HL-60 (cell line): ENCODE measurements at regions not wholly inside any gene's neighbourhood (a gene's known extent, or its start where the extent isn't known, plus 50 kb on each side); places are given as distances from the start of the nearest gene placed in this dataset.

ENCODE experiments used
- DNase-seq, 2 experiments: peaks; one replicate each; pipeline ENCODE4 v3.0.0-alpha.2; 2010 to 2020; ENCODE audit warnings: low read depth in 1 of 2, low spot score in 1 of 2
- H3K27ac ChIP-seq: fragments of 250-450 bp; sonication (Bioruptor Pico); replicated peaks from 2 replicates; pipeline ENCODE4 v1.5.1; 2020; ENCODE audit warnings: mild to moderate bottlenecking, moderate library complexity
- H3K27me3 ChIP-seq: fragments of 250-450 bp; sonication (Bioruptor Pico); 2 replicates; pipeline ENCODE4 v1.5.1; 2021; ENCODE audit warnings: mild to moderate bottlenecking, moderate library complexity; ENCODE audit not compliant: insufficient read depth, poor library complexity, severe bottlenecking
- H3K4me3 ChIP-seq: replicated peaks from 2 replicates; pipeline ENCODE4 v1.5.1; 2011; ENCODE audit warnings: mild to moderate bottlenecking, control low read depth, low read length; ENCODE audit not compliant: insufficient read depth
- GABPA ChIP-seq: IDR thresholded peaks from 2 replicates; pipeline ENCODE4 v1.6.1; 2012; ENCODE audit warnings: low read depth
- POLR2AphosphoS5 ChIP-seq: IDR thresholded peaks from 2 replicates; pipeline ENCODE4 v1.6.1; 2012; ENCODE audit warnings: low read depth
- SPI1 ChIP-seq: IDR thresholded peaks from 2 replicates; pipeline ENCODE4 v1.6.1; 2012; ENCODE audit warnings: low read depth, mild to moderate bottlenecking, borderline replicate concordance
- TF ChIP-seq, protein P1 (sequence below): IDR thresholded peaks from one replicate; pipeline ENCODE4 v1.5.1; 2011; ENCODE audit warnings: low read length, control low read depth, inconsistent platforms; ENCODE audit not compliant: insufficient read depth
- TF ChIP-seq, protein P2 (sequence below): IDR thresholded peaks from 2 replicates; pipeline ENCODE4 v1.6.1; 2012; ENCODE audit warnings: low read depth; ENCODE audit not compliant: insufficient replicate concordance

GRCh38 chr7:69526570-69526969 lies 71.7 kb upstream of the AUTS2 start:
- Histone ChIP-seq H3K27ac (no peak overlapping the region), H3K27me3 (no peaks in the 10 kb centered on the region), H3K4me3 (no peak overlapping the region)
- no peak for DNase-seq
- TF ChIP-seq POLR2AphosphoS5 (no peak), GABPA (no peak), SPI1 (no peak)
- TF ChIP-seq, protein P1, sequence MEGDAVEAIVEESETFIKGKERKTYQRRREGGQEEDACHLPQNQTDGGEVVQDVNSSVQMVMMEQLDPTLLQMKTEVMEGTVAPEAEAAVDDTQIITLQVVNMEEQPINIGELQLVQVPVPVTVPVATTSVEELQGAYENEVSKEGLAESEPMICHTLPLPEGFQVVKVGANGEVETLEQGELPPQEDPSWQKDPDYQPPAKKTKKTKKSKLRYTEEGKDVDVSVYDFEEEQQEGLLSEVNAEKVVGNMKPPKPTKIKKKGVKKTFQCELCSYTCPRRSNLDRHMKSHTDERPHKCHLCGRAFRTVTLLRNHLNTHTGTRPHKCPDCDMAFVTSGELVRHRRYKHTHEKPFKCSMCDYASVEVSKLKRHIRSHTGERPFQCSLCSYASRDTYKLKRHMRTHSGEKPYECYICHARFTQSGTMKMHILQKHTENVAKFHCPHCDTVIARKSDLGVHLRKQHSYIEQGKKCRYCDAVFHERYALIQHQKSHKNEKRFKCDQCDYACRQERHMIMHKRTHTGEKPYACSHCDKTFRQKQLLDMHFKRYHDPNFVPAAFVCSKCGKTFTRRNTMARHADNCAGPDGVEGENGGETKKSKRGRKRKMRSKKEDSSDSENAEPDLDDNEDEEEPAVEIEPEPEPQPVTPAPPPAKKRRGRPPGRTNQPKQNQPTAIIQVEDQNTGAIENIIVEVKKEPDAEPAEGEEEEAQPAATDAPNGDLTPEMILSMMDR: no peak
- TF ChIP-seq, protein P2, sequence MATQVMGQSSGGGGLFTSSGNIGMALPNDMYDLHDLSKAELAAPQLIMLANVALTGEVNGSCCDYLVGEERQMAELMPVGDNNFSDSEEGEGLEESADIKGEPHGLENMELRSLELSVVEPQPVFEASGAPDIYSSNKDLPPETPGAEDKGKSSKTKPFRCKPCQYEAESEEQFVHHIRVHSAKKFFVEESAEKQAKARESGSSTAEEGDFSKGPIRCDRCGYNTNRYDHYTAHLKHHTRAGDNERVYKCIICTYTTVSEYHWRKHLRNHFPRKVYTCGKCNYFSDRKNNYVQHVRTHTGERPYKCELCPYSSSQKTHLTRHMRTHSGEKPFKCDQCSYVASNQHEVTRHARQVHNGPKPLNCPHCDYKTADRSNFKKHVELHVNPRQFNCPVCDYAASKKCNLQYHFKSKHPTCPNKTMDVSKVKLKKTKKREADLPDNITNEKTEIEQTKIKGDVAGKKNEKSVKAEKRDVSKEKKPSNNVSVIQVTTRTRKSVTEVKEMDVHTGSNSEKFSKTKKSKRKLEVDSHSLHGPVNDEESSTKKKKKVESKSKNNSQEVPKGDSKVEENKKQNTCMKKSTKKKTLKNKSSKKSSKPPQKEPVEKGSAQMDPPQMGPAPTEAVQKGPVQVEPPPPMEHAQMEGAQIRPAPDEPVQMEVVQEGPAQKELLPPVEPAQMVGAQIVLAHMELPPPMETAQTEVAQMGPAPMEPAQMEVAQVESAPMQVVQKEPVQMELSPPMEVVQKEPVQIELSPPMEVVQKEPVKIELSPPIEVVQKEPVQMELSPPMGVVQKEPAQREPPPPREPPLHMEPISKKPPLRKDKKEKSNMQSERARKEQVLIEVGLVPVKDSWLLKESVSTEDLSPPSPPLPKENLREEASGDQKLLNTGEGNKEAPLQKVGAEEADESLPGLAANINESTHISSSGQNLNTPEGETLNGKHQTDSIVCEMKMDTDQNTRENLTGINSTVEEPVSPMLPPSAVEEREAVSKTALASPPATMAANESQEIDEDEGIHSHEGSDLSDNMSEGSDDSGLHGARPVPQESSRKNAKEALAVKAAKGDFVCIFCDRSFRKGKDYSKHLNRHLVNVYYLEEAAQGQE: no peak

DNA sequence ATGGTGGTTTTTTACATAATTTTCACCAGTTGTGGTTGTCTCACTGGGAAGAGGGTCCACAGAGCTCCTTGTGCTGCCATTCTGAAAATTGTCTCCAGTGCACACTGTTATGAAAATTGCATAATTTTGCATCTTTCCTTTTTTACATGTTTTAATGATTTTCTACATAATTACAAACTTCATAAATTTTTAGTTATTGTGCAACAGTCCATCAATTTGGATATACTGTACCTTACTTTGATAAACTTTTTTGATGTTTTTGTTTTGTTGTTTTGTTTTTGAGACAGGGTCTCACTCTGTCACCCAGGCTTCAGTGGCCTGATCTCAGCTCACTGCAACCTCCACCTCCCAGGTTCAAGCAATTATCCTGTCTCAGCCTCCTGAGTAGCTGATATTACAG lies 70.6 kb upstream of the AUTS2 start:
- no peak for DNase-seq
- no peak overlapping the region for H3K4me3 ChIP-seq
- TF ChIP-seq, protein P2: no peak
- TF ChIP-seq POLR2AphosphoS5 (no peak), GABPA (no peak), SPI1 (no peak)
- TF ChIP-seq, protein P1: no peak
- no peak overlapping the region for H3K27ac ChIP-seq
- H3K27me3 ChIP-seq: no peaks in the 10 kb centered on the region

- no peak overlapping the region for H3K4me3 ChIP-seq
- H3K27me3 ChIP-seq: no peaks in the 10 kb centered on the region
- DNase-seq: no peak
- H3K27ac ChIP-seq: no peak overlapping the region
- TF ChIP-seq SPI1: no peak
Observed at GRCh38 chr7:69531050-69531449, 67.2 kb upstream of the AUTS2 start.

GRCh38 chr7:69534461-69535041 lies 63.7 kb upstream of the AUTS2 start:
- no peak for DNase-seq
- TF ChIP-seq POLR2AphosphoS5 (no peak), GABPA (no peak), SPI1 (no peak)
- TF ChIP-seq, protein P2: no peak
- TF ChIP-seq, protein P1: no peak
- Histone ChIP-seq H3K4me3 (no peak overlapping the region), H3K27me3 (no peaks in the 10 kb centered on the region), H3K27ac (no peak overlapping the region)
